Esophagus muscularis mucosa (tissue), 4 donors: ENCODE measurements at regions not wholly inside any gene's neighbourhood (a gene's known extent, or its start where the extent isn't known, plus 50 kb on each side); places are given as distances from the start of the nearest gene placed in this dataset.

Source experiments
- EP300 ChIP-seq: sonication (generic); formaldehyde crosslinking; IDR thresholded peaks from one replicate; pipeline ENCODE4 v1.6.1; 2017; ENCODE audit warnings: antibody characterized with exemption
- POLR2A ChIP-seq: fragments of 450-650 bp; IDR thresholded peaks from one replicate; pipeline ENCODE4 v1.6.1; 2017; ENCODE audit warnings: antibody characterized with exemption, moderate library complexity, mild to moderate bottlenecking, low read depth
- POLR2AphosphoS5 ChIP-seq, 2 donors: sonication (generic); formaldehyde crosslinking; IDR thresholded peaks; one replicate each; pipeline ENCODE4 v1.6.1; 2017; ENCODE audit warnings: antibody characterized with exemption in 2 of 2
- TF ChIP-seq, protein P1 (sequence below), 3 experiments: fragments of 200-600 bp in 2 of 3; fragments of 450-650 bp in 1 of 3; sonication (generic) in 2 of 3; IDR thresholded peaks; one replicate each; pipeline ENCODE4 v1.5.1; 2017 to 2019; ENCODE audit warnings: antibody characterized with exemption in 3 of 3, mild to moderate bottlenecking in 2 of 3, moderate library complexity in 1 of 3

DNA sequence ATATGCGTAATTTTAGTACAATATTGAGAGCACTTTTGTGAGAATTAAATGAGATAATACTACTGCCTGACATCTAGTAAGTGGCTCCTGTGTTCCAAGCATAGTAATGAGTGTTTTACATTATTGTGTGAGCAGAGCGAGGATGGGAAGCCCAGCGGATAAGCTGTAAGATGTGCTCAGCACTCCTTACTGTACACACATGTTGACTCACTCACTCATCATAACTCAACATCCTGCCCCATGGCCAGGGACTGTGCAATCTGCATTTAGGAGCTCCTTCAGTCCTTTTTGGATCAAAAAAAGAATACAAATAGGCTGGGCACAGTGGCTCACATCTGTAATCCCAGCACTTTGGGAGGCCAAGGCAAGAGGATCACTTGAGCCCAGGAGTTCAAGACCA, 72.9 kb upstream of the NEBL start:
- TF ChIP-seq, protein P1, sequence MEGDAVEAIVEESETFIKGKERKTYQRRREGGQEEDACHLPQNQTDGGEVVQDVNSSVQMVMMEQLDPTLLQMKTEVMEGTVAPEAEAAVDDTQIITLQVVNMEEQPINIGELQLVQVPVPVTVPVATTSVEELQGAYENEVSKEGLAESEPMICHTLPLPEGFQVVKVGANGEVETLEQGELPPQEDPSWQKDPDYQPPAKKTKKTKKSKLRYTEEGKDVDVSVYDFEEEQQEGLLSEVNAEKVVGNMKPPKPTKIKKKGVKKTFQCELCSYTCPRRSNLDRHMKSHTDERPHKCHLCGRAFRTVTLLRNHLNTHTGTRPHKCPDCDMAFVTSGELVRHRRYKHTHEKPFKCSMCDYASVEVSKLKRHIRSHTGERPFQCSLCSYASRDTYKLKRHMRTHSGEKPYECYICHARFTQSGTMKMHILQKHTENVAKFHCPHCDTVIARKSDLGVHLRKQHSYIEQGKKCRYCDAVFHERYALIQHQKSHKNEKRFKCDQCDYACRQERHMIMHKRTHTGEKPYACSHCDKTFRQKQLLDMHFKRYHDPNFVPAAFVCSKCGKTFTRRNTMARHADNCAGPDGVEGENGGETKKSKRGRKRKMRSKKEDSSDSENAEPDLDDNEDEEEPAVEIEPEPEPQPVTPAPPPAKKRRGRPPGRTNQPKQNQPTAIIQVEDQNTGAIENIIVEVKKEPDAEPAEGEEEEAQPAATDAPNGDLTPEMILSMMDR (IDR thresholded peaks at IDR 0.05), result no peak
- TF ChIP-seq POLR2A (no peak), EP300 (no peak), POLR2AphosphoS5 (IDR thresholded peaks at IDR 0.05) (no peak)
